HepG2 (cell line): ENCODE measurements at regions not wholly inside any gene's neighbourhood (a gene's known extent, or its start where the extent isn't known, plus 50 kb on each side); places are given as distances from the start of the nearest gene placed in this dataset.

Source experiments
- EHMT2 ChIP-seq: fragments of 200-600 bp; sonication (generic); IDR thresholded peaks from 2 replicates; pipeline ENCODE4 v1.7.0; 2017; ENCODE audit warnings: antibody characterized with exemption, low read depth, low read length, borderline replicate concordance
- ELF1 ChIP-seq: sonication (generic); formaldehyde crosslinking; IDR thresholded peaks from 2 replicates; pipeline ENCODE4 v1.4.0; 2020; ENCODE audit warnings: missing genetic modification reagents
- FOXK1 ChIP-seq: sonication (generic); formaldehyde crosslinking; IDR thresholded peaks from 2 replicates; pipeline ENCODE4 v1.4.0; 2020; ENCODE audit warnings: low read depth, missing genetic modification reagents, borderline replicate concordance
- MXI1 ChIP-seq: IDR thresholded peaks from 3 replicates; pipeline ENCODE4 v1.6.1; 2012; ENCODE audit warnings: low read depth, low read length, inconsistent platforms, borderline replicate concordance
- NFYB ChIP-seq: sonication (generic); formaldehyde crosslinking; IDR thresholded peaks from 2 replicates; pipeline ENCODE4 v1.4.0; 2020; ENCODE audit warnings: missing genetic modification reagents
- RORA ChIP-seq: sonication (generic); formaldehyde crosslinking; IDR thresholded peaks from 2 replicates; pipeline ENCODE4 v1.5.0; 2020; ENCODE audit warnings: mild to moderate bottlenecking, missing genetic modification reagents, moderate library complexity
- TF ChIP-seq, protein P1 (sequence below): sonication (generic); formaldehyde crosslinking; IDR thresholded peaks from 2 replicates; pipeline ENCODE4 v1.4.0; 2020; ENCODE audit warnings: missing genetic modification reagents
- TF ChIP-seq, protein P2 (sequence below): sonication (generic); formaldehyde crosslinking; IDR thresholded peaks from 2 replicates; pipeline ENCODE4 v1.5.0; 2020; ENCODE audit warnings: mild to moderate bottlenecking, missing genetic modification reagents
- TF ChIP-seq, protein P3 (sequence below): sonication (generic); formaldehyde crosslinking; IDR thresholded peaks from 2 replicates; pipeline ENCODE4 v1.5.0; 2020; ENCODE audit warnings: mild to moderate bottlenecking, missing genetic modification reagents, moderate library complexity

DNA sequence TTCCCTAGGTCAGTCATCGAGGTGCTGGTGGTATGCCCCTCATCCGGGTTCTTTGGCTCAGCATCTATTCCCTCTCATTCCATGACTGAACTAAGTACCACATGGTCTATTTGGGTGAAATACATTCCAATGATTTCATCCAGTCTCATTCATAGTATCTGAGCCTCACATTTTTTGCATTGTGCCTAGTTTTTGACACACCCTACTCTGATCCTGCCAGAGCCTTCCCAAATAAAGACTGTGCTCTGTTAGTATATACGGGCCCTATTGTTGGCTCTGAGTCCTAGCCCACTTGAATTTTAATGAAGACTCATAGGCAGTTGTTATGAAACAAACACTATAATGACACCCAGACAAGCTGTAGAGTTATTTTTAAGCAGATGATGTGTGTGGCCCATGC is 740.7 kb downstream of the CETN3 start:
- TF ChIP-seq EHMT2 (no peak), NFYB (no peak), MXI1 (no peak), RORA (no peak), ELF1 (CRISPR knock-in tag) (no peak), FOXK1 (CRISPR knock-in tag) (no peak)
- TF ChIP-seq, protein P1, sequence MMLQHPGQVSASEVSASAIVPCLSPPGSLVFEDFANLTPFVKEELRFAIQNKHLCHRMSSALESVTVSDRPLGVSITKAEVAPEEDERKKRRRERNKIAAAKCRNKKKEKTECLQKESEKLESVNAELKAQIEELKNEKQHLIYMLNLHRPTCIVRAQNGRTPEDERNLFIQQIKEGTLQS (CRISPR knock-in tag) = no peak
- TF ChIP-seq, protein P2, sequence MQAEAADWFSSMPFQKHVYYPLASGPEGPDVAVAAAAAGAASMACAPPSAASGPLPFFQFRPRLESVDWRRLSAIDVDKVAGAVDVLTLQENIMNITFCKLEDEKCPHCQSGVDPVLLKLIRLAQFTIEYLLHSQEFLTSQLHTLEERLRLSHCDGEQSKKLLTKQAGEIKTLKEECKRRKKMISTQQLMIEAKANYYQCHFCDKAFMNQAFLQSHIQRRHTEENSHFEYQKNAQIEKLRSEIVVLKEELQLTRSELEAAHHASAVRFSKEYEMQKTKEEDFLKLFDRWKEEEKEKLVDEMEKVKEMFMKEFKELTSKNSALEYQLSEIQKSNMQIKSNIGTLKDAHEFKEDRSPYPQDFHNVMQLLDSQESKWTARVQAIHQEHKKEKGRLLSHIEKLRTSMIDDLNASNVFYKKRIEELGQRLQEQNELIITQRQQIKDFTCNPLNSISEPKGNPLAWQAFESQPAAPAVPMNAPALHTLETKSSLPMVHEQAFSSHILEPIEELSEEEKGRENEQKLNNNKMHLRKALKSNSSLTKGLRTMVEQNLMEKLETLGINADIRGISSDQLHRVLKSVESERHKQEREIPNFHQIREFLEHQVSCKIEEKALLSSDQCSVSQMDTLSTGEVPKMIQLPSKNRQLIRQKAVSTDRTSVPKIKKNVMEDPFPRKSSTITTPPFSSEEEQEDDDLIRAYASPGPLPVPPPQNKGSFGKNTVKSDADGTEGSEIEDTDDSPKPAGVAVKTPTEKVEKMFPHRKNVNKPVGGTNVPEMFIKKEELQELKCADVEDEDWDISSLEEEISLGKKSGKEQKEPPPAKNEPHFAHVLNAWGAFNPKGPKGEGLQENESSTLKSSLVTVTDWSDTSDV (CRISPR knock-in tag) = no peak
- TF ChIP-seq, protein P3, sequence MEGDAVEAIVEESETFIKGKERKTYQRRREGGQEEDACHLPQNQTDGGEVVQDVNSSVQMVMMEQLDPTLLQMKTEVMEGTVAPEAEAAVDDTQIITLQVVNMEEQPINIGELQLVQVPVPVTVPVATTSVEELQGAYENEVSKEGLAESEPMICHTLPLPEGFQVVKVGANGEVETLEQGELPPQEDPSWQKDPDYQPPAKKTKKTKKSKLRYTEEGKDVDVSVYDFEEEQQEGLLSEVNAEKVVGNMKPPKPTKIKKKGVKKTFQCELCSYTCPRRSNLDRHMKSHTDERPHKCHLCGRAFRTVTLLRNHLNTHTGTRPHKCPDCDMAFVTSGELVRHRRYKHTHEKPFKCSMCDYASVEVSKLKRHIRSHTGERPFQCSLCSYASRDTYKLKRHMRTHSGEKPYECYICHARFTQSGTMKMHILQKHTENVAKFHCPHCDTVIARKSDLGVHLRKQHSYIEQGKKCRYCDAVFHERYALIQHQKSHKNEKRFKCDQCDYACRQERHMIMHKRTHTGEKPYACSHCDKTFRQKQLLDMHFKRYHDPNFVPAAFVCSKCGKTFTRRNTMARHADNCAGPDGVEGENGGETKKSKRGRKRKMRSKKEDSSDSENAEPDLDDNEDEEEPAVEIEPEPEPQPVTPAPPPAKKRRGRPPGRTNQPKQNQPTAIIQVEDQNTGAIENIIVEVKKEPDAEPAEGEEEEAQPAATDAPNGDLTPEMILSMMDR (CRISPR knock-in tag) = no peak
